ENCODE measurements at regions not wholly inside any gene's neighbourhood (a gene's known extent, or its start where the extent isn't known, plus 50 kb on each side); places are given as distances from the start of the nearest gene placed in this dataset.
"Not testable (repeated sequence)": the region's sequence is repeated elsewhere in the genome, so short reads cannot be mapped to it uniquely, and the experiment has no call there.

GRCh38 chr6:3617681-3618311, 133.7 kb downstream of the PXDC1 start:
- no peak for DNase-seq

- DNase-seq: no peak
Measured at GRCh38 chr6:3617192-3617631, 134.3 kb downstream of the PXDC1 start.

GRCh38 chr6:3616565-3617176, 134.8 kb downstream of the PXDC1 start:
- no peak for DNase-seq

GRCh38 chr6:3615391-3616380, 135.8 kb downstream of the PXDC1 start:
- no peak for DNase-seq

- no peak for DNase-seq
Measured at GRCh38 chr6:3614918-3615317, 136.6 kb downstream of the PXDC1 start.

GRCh38 chr6:3613565-3613964, 137.9 kb downstream of the PXDC1 start:
- not testable (repeated sequence) for DNase-seq

- DNase-seq: no peak
Measured at GRCh38 chr6:3612341-3613041, 139.0 kb downstream of the PXDC1 start.

- no peak for DNase-seq
Measured at GRCh38 chr6:3610921-3611320, 140.6 kb downstream of the PXDC1 start.

- no peak for DNase-seq
Measured at GRCh38 chr6:3610206-3610605, 141.3 kb downstream of the PXDC1 start.

- DNase-seq: no peak
Measured at GRCh38 chr6:3609388-3609787, 142.1 kb downstream of the PXDC1 start.

- no peak for DNase-seq
Measured at GRCh38 chr6:3608159-3608558, 143.4 kb downstream of the PXDC1 start.

GRCh38 chr6:3607599-3607998, 143.9 kb downstream of the PXDC1 start:
- DNase-seq: no peak

GRCh38 chr6:3607171-3607570, 144.3 kb downstream of the PXDC1 start:
- no peak for DNase-seq

GRCh38 chr6:3603340-3604130, 146.7 kb upstream of the SLC22A23 start:
- no peak for DNase-seq

GRCh38 chr6:3601570-3601969, 144.7 kb upstream of the SLC22A23 start:
- no peak for DNase-seq

- DNase-seq: no peak
Measured at GRCh38 chr6:3597500-3598064, 140.7 kb upstream of the SLC22A23 start.

GRCh38 chr6:3596766-3597165, 139.9 kb upstream of the SLC22A23 start:
- peak; percentile 32 for DNase-seq

- no peak for DNase-seq
Measured at GRCh38 chr6:3594201-3594600, 137.4 kb upstream of the SLC22A23 start.

- no peak for DNase-seq
Measured at GRCh38 chr6:3593161-3593560, 136.3 kb upstream of the SLC22A23 start.

GRCh38 chr6:3592371-3592941, 135.6 kb upstream of the SLC22A23 start:
- DNase-seq: no peak

GRCh38 chr6:3591970-3592369, 135.1 kb upstream of the SLC22A23 start:
- DNase-seq: no peak
